ENCODE measurements at regions not wholly inside any gene's neighbourhood (a gene's known extent, or its start where the extent isn't known, plus 50 kb on each side); places are given as distances from the start of the nearest gene placed in this dataset.

GRCh38 chr12:115343008-115343407, 659.0 kb upstream of the TBX3 start:
- H3K4me3 ChIP-seq (ENCODE audit: low read depth, low read length): no peak overlapping the region
- no peak for TF ChIP-seq CTCF (IDR thresholded peaks at IDR 0.05; ENCODE audit: low read depth, low read length)
- in situ Hi-C loops (cut with HindIII; ENCODE audit: low sequenced_read_pairs): no loop called here
- no peak for DNase-seq (ENCODE audit: low read depth, low spot score)

GRCh38 chr12:115341442-115341841, 657.5 kb upstream of the TBX3 start:
- in situ Hi-C loops (cut with HindIII; ENCODE audit: low sequenced_read_pairs): no loop called here
- DNase-seq (ENCODE audit: low read depth, low spot score): peak; percentile 99
- no peak for TF ChIP-seq CTCF (IDR thresholded peaks at IDR 0.05; ENCODE audit: low read depth, low read length)
- no peak overlapping the region for H3K4me3 ChIP-seq (ENCODE audit: low read depth, low read length)

- H3K4me3 ChIP-seq (ENCODE audit: low read depth, low read length): no peak overlapping the region
- in situ Hi-C loops (cut with HindIII; ENCODE audit: low sequenced_read_pairs): no loop called here
- no peak for TF ChIP-seq CTCF (IDR thresholded peaks at IDR 0.05; ENCODE audit: low read depth, low read length)
- DNase-seq (ENCODE audit: low read depth, low spot score): no peak
Observed at GRCh38 chr12:115338566-115339294, 654.8 kb upstream of the TBX3 start.

- no peak overlapping the region for H3K4me3 ChIP-seq (ENCODE audit: low read depth, low read length)
- no peak for TF ChIP-seq CTCF (IDR thresholded peaks at IDR 0.05; ENCODE audit: low read depth, low read length)
- DNase-seq (ENCODE audit: low read depth, low spot score): peak; percentile 92
- in situ Hi-C loops (cut with HindIII; ENCODE audit: low sequenced_read_pairs): no loop called here
Observed at GRCh38 chr12:115337693-115338543, 653.9 kb upstream of the TBX3 start.

- DNase-seq (ENCODE audit: low read depth, low spot score): no peak
- no peak for TF ChIP-seq CTCF (IDR thresholded peaks at IDR 0.05; ENCODE audit: low read depth, low read length)
- in situ Hi-C loops (cut with HindIII; ENCODE audit: low sequenced_read_pairs): no loop called here
- no peak overlapping the region for H3K4me3 ChIP-seq (ENCODE audit: low read depth, low read length)
Observed at GRCh38 chr12:115336506-115336905, 652.5 kb upstream of the TBX3 start.

- in situ Hi-C loops (cut with HindIII; ENCODE audit: low sequenced_read_pairs): no loop called here
- DNase-seq (ENCODE audit: low read depth, low spot score): no peak
- no peak overlapping the region for H3K4me3 ChIP-seq (ENCODE audit: low read depth, low read length)
- TF ChIP-seq CTCF (IDR thresholded peaks at IDR 0.05; ENCODE audit: low read depth, low read length): no peak
Observed at GRCh38 chr12:115335594-115335993, 651.6 kb upstream of the TBX3 start.

Data from astrocyte of the spinal cord (primary cell).